GM19023 (cell line): ENCODE measurements at regions not wholly inside any gene's neighbourhood (a gene's known extent, or its start where the extent isn't known, plus 50 kb on each side); places are given as distances from the start of the nearest gene placed in this dataset.
"Not testable (repeated sequence)": the region's sequence is repeated elsewhere in the genome, so short reads cannot be mapped to it uniquely, and the experiment has no call there.

Source experiments
- ATAC-seq: cut with Tn5 transposase; IDR thresholded peaks from one replicate; pipeline ENCODE4 v1.9.1; 2021; ENCODE audit warnings: mild to moderate bottlenecking, moderate library complexity; ENCODE audit not compliant: unreplicated experiment

- ATAC-seq: no peak
These were observed 521.6 kb upstream of the ZNF337 start for GRCh38 chr20:26218301-26218700.

GRCh38 chr20:26216025-26216424, 519.4 kb upstream of the ZNF337 start:
- ATAC-seq: no peak

- ATAC-seq: no peak
These were observed 518.3 kb upstream of the ZNF337 start for GRCh38 chr20:26214991-26215390.

- ATAC-seq: no peak
These were observed 512.7 kb upstream of the ZNF337 start for GRCh38 chr20:26209171-26209941.

- no peak for ATAC-seq
These were observed 511.8 kb upstream of the ZNF337 start for GRCh38 chr20:26208296-26209091.

- ATAC-seq: not testable (repeated sequence)
These were observed 511.3 kb upstream of the ZNF337 start for GRCh38 chr20:26207967-26208295.

GRCh38 chr20:26207237-26207966, 510.7 kb upstream of the ZNF337 start:
- no peak for ATAC-seq

- ATAC-seq: no peak
These were observed 508.7 kb upstream of the ZNF337 start for GRCh38 chr20:26205350-26205749.

- ATAC-seq: not testable (repeated sequence)
These were observed 504.4 kb upstream of the ZNF337 start for GRCh38 chr20:26201026-26201425.

- not testable (repeated sequence) for ATAC-seq
These were observed 490.7 kb upstream of the ZNF337 start for GRCh38 chr20:26187329-26187728.

GRCh38 chr20:26183720-26184119, 487.1 kb upstream of the ZNF337 start:
- not testable (repeated sequence) for ATAC-seq

- ATAC-seq: not testable (repeated sequence)
These were observed 484.7 kb upstream of the ZNF337 start for GRCh38 chr20:26181364-26181763.

- not testable (repeated sequence) for ATAC-seq
These were observed 475.2 kb upstream of the ZNF337 start for GRCh38 chr20:26171875-26172274.

GRCh38 chr20:26169506-26169905, 472.9 kb upstream of the ZNF337 start:
- ATAC-seq: no peak

GRCh38 chr20:26167499-26167898, 470.8 kb upstream of the ZNF337 start:
- ATAC-seq: no peak

GRCh38 chr20:26163890-26164289, 467.2 kb upstream of the ZNF337 start:
- no peak for ATAC-seq

GRCh38 chr20:26163151-26163550, 466.5 kb upstream of the ZNF337 start:
- ATAC-seq: not testable (repeated sequence)

GRCh38 chr20:26161741-26162140, 465.1 kb upstream of the ZNF337 start:
- ATAC-seq: not testable (repeated sequence)

- not testable (repeated sequence) for ATAC-seq
These were observed 464.3 kb upstream of the ZNF337 start for GRCh38 chr20:26160916-26161315.

- ATAC-seq: no peak
These were observed 457.6 kb upstream of the ZNF337 start for GRCh38 chr20:26154224-26154623.

GRCh38 chr20:26135325-26136110, 438.9 kb upstream of the ZNF337 start:
- no peak for ATAC-seq
